CD14-positive monocyte (primary cell): ENCODE measurements at regions not wholly inside any gene's neighbourhood (a gene's known extent, or its start where the extent isn't known, plus 50 kb on each side); places are given as distances from the start of the nearest gene placed in this dataset.

Experiments used
- DNase-seq, 3 donors: peaks; one replicate each; pipeline ENCODE4 v3.0.0-alpha.2; 2011 to 2022
- H2AFZ ChIP-seq: 2 replicates; pipeline ENCODE4 v1.6.0; 2012; ENCODE audit warnings: mild to moderate bottlenecking, low read depth, low read length, inconsistent platforms; ENCODE audit not compliant: insufficient read depth, poor library complexity, severe bottlenecking
- H3K27ac ChIP-seq, 2 donors: 1 replicate in 1 of 2; 2 replicates in 1 of 2; pipeline ENCODE4 v1.5.1; 2012 to 2013; ENCODE audit warnings: low read length in 2 of 2, control low read depth in 1 of 2, inconsistent platforms in 1 of 2, low read depth in 1 of 2, mild to moderate bottlenecking in 1 of 2
- H3K27me3 ChIP-seq, 2 donors: one replicate each; pipeline versions ENCODE4 v1.6.0 to v1.6.1; 2011 to 2013; ENCODE audit warnings: low read length in 2 of 2; ENCODE audit not compliant: control insufficient read depth in 2 of 2, insufficient read depth in 2 of 2
- H3K36me3 ChIP-seq, 2 donors: replicated peaks in 1 of 2; 1 replicate in 1 of 2; 2 replicates in 1 of 2; pipeline versions ENCODE4 v1.5.1 to v1.6.1; 2012 to 2013; ENCODE audit warnings: low read length in 2 of 2, control low read depth in 1 of 2, inconsistent platforms in 1 of 2, mild to moderate bottlenecking in 1 of 2; ENCODE audit not compliant: insufficient read depth in 2 of 2, control insufficient read depth in 1 of 2
- H3K4me1 ChIP-seq, 2 donors: 1 replicate in 1 of 2; 2 replicates in 1 of 2; pipeline versions ENCODE4 v1.5.1 to v1.6.1; 2012 to 2013; ENCODE audit warnings: low read length in 2 of 2, control low read depth in 1 of 2, inconsistent platforms in 1 of 2, mild to moderate bottlenecking in 1 of 2, moderate library complexity in 1 of 2; ENCODE audit not compliant: insufficient read depth in 2 of 2, control insufficient read depth in 1 of 2
- H3K4me2 ChIP-seq: replicated peaks from 2 replicates; pipeline ENCODE3; 2012; ENCODE audit warnings: low read length, moderate library complexity, mild to moderate bottlenecking; ENCODE audit not compliant: poor library complexity, severe bottlenecking; ENCODE audit errors: extremely low read depth
- H3K4me3 ChIP-seq, 3 experiments: fragments of 200-600 bp in 1 of 3; sonication (generic) in 1 of 3; replicated peaks in 1 of 3; 1 replicate in 2 of 3; 2 replicates in 1 of 3; pipeline ENCODE4 v1.5.1; 2011 to 2013; ENCODE audit warnings: low read length in 3 of 3, mild to moderate bottlenecking in 3 of 3, control low read depth in 2 of 3, low read depth in 2 of 3, inconsistent platforms in 1 of 3, moderate library complexity in 1 of 3
- H3K79me2 ChIP-seq: 2 replicates; pipeline ENCODE4 v1.6.0; 2012; ENCODE audit warnings: mild to moderate bottlenecking, control low read depth, inconsistent platforms, low read length, moderate library complexity; ENCODE audit not compliant: insufficient read depth
- H3K9ac ChIP-seq: 2 replicates; pipeline ENCODE4 v1.6.0; 2017; ENCODE audit warnings: low read length, mild to moderate bottlenecking; ENCODE audit not compliant: insufficient read depth, poor library complexity, severe bottlenecking
- H3K9me3 ChIP-seq, 2 donors: replicated peaks in 1 of 2; 1 replicate in 1 of 2; 2 replicates in 1 of 2; pipeline versions ENCODE4 v1.5.1 to v1.6.1; 2012 to 2013; ENCODE audit warnings: low read length in 2 of 2, control low read depth in 1 of 2; ENCODE audit not compliant: control insufficient read depth in 1 of 2, insufficient read depth in 1 of 2
- H4K20me1 ChIP-seq: 2 replicates; pipeline ENCODE4 v1.6.0; 2012; ENCODE audit warnings: mild to moderate bottlenecking, low read length, control low read depth, moderate library complexity; ENCODE audit not compliant: insufficient read depth
- H3K27ac Mint-ChIP-seq, 7 donors: one replicate each; pipeline ENCODE4 v1.8.0; 2020; ENCODE audit warnings: mild to moderate bottlenecking in 7 of 7, mixed read lengths in 7 of 7, moderate library complexity in 6 of 7, inconsistent platforms in 2 of 7
- H3K27me3 Mint-ChIP-seq, 3 donors: one replicate each; pipeline ENCODE4 v1.8.0; 2021 to 2022; ENCODE audit warnings: low read depth in 3 of 3, mild to moderate bottlenecking in 3 of 3, mixed read lengths in 3 of 3, moderate library complexity in 3 of 3, inconsistent platforms in 1 of 3
- H3K36me3 Mint-ChIP-seq, 2 donors: one replicate each; pipeline ENCODE4 v1.8.0; 2020; ENCODE audit warnings: mixed read lengths in 2 of 2, inconsistent platforms in 1 of 2, mild to moderate bottlenecking in 1 of 2
- H3K4me1 Mint-ChIP-seq: one replicate; pipeline ENCODE4 v1.8.0; 2020; ENCODE audit warnings: mild to moderate bottlenecking, mixed read lengths
- H3K4me3 Mint-ChIP-seq, 2 donors: one replicate each; pipeline ENCODE4 v1.8.0; 2020; ENCODE audit warnings: mild to moderate bottlenecking in 2 of 2, mixed read lengths in 2 of 2, moderate library complexity in 1 of 2
- H3K9me3 Mint-ChIP-seq, 7 donors: one replicate each; pipeline ENCODE4 v1.8.0; 2020 to 2022; ENCODE audit warnings: mixed read lengths in 7 of 7, mild to moderate bottlenecking in 6 of 7, moderate library complexity in 6 of 7, inconsistent platforms in 2 of 7
- CTCF ChIP-seq: fragments of 200-600 bp; IDR thresholded peaks from one replicate; pipeline ENCODE4 v1.8.0; 2022; ENCODE audit warnings: antibody characterized with exemption, mild to moderate bottlenecking
- WGBS: methylation state at CpG from one replicate; pipeline ENCODE4 v1.1.5; 2013; ENCODE audit warnings: missing lambda C conversion rate; ENCODE audit not compliant: insufficient coverage; 5-methylcytosine and 5-hydroxymethylcytosine counted together
- intact Hi-C, 2 donors: fragments of 100-400 bp; cut with micrococcal nuclease; formaldehyde crosslinking; loops; one replicate each; pipeline versions ENCODE4 v1.15.0 to v1.15.1; 2023

- Histone ChIP-seq H3K9me3 (no peaks in the 10 kb centered on the region), H3K9ac (no peak overlapping the region), H3K36me3 (no peaks in the 10 kb centered on the region), H3K4me3 (no peak overlapping the region), H4K20me1 (no peaks in the 10 kb centered on the region), H3K79me2 (no peaks in the 10 kb centered on the region), H3K27ac (no peak overlapping the region), H3K27me3 (no peaks in the 10 kb centered on the region), H2AFZ (no peak overlapping the region), H3K4me1 (no peaks in the 10 kb centered on the region), H3K4me2 (no peak overlapping the region)
- no peaks in the 10 kb centered on the region for H3K27me3 Mint-ChIP-seq
- no peak overlapping the region for H3K4me3 Mint-ChIP-seq
- no peak for TF ChIP-seq CTCF
- no peaks in the 10 kb centered on the region for H3K36me3 Mint-ChIP-seq
- intact Hi-C loops, result no loop called here
- no peak overlapping the region for H3K27ac Mint-ChIP-seq
- H3K9me3 Mint-ChIP-seq, result peaks cover 0 to 3% (median 0%) of the 10 kb centered on the region in 7 donors
- 100% methylated on average over 1 of the region's 2 CpGs for WGBS
- no peak for DNase-seq
- no peaks in the 10 kb centered on the region for H3K4me1 Mint-ChIP-seq
These were observed 365.4 kb upstream of the PTGER4 start for GRCh38 chr5:40314275-40314674.

GRCh38 chr5:40312205-40312604 lies 367.5 kb upstream of the PTGER4 start:
- no peak overlapping the region for H3K27ac ChIP-seq
- no peaks in the 10 kb centered on the region for H3K36me3 Mint-ChIP-seq
- intact Hi-C loops, result no loop called here
- no peak for DNase-seq
- H4K20me1 ChIP-seq, result no peaks in the 10 kb centered on the region
- no peak overlapping the region for H3K4me3 ChIP-seq
- H3K9me3 ChIP-seq, result no peaks in the 10 kb centered on the region
- no peaks in the 10 kb centered on the region for H3K36me3 ChIP-seq
- H3K4me3 Mint-ChIP-seq, result no peak overlapping the region
- no peak overlapping the region for H3K9ac ChIP-seq
- TF ChIP-seq CTCF, result no peak
- H3K4me1 ChIP-seq, result peaks cover 0 to 5% of the 10 kb centered on the region in 2 donors
- H3K27ac Mint-ChIP-seq, result no peak overlapping the region
- no peak overlapping the region for H3K4me2 ChIP-seq
- peaks cover 0 to 3% (median 0%) of the 10 kb centered on the region in 7 donors for H3K9me3 Mint-ChIP-seq
- H3K27me3 Mint-ChIP-seq, result no peaks in the 10 kb centered on the region
- H2AFZ ChIP-seq, result no peak overlapping the region
- no CpG with 5 or more reads among the region's 2 CpGs for WGBS
- H3K27me3 ChIP-seq, result no peaks in the 10 kb centered on the region
- peaks cover 3% of the 10 kb centered on the region for H3K4me1 Mint-ChIP-seq
- no peaks in the 10 kb centered on the region for H3K79me2 ChIP-seq
